ENCODE measurements at regions not wholly inside any gene's neighbourhood (a gene's known extent, or its start where the extent isn't known, plus 50 kb on each side); places are given as distances from the start of the nearest gene placed in this dataset.

DNA sequence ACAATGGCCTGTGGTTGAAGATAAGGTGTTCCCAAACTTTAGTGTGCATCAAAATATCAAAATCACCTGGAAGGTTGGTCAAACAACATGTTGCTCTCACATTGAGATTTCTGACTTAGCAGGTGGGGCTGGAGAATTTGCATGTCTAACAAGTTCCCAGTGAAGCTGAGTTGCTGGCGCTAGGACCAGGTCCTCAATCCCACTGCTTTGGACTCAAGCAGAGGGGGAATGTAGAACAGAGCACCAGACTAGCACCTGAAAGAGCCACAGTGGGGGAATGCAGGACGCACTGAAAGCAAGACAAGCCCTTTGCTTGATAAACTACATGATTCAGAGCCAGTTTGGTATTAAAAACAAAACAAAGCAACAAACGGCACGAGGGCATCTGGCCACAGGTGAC, 458.1 kb downstream of the MTRR start:
- H3K9me3 Mint-ChIP-seq: peaks cover 8% of the 10 kb centered on the region
- H3K36me3 Mint-ChIP-seq (ENCODE audit: insufficient read depth): no peaks in the 10 kb centered on the region
- no peaks in the 10 kb centered on the region for H3K27me3 Mint-ChIP-seq
- DNase-seq (ENCODE audit: low spot score in 2 of 2) (no peak), ATAC-seq (replicated peaks; ENCODE audit: extremely low read depth, poor library complexity, severe bottlenecking) (no peak)
- no peak overlapping the region for H3K27ac Mint-ChIP-seq (ENCODE audit: low read depth)
- no peaks in the 10 kb centered on the region for H3K4me1 Mint-ChIP-seq
- H3K4me3 Mint-ChIP-seq: no peak overlapping the region

DNA sequence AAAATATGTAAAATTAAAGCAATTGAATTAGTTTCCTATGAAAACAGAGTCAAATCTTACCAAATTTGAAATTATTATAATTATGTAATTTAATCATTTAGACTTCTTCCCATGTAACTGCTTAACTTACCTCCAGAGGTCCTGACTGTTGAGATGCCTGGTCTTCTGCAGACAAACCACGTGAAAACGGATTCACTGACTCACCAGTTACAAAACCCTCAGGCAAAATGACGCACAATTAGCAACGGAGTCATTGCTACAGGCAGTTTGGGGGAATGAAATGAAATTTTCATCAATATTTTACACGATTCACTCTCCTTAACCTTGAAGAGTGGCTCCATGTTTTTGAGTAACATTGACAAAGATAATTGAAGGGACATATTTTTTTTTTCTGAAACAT, 460.8 kb downstream of the MTRR start:
- no peaks in the 10 kb centered on the region for H3K36me3 Mint-ChIP-seq (ENCODE audit: insufficient read depth)
- DNase-seq (ENCODE audit: low spot score in 2 of 2) (no peak), ATAC-seq (replicated peaks; ENCODE audit: extremely low read depth, poor library complexity, severe bottlenecking) (no peak)
- no peaks in the 10 kb centered on the region for H3K4me1 Mint-ChIP-seq
- no peak overlapping the region for H3K4me3 Mint-ChIP-seq
- H3K27me3 Mint-ChIP-seq: no peaks in the 10 kb centered on the region
- no peak overlapping the region for H3K27ac Mint-ChIP-seq (ENCODE audit: low read depth)
- peaks cover 22% of the 10 kb centered on the region for H3K9me3 Mint-ChIP-seq

DNA sequence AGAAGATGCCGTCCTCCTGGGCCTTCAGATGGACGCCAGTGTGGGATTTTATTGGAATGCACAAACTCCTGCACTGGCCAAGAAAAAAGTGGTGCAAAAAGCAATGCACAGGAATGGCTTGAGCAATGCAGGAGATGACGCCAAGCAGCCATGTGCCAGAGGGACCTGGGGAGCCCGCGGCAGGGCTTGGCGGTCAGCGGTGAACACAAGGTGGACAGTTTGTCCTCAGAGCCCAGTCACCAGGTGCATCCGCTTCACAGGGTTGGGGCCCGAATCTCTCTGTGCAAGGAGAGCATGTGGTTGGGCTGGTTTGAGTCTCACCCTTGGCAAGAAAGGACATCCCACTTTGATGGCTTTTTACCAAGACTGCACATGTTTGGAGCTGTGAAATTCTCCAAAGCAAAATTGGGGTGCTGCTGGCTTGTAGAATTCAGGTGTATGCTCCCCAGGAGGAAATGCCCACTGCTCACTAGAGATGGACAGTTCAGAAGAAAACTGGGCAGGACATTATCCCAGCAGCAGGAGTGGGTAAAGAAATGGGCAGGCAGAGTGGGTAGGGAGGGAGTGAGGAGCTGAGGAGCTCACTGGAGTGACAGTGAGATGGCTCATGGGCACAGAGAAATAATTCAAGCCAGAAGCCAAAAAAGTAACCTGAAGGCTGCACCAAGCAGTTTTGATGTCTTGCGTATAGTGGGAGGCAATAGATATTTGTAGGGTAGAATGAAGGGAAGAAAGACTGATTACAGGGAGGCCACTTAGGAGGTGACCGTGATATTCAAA, 463.9 kb downstream of the MTRR start:
- Mint-ChIP-seq H3K9me3 (peaks cover 26% of the 10 kb centered on the region), H3K4me3 (no peak overlapping the region), H3K4me1 (no peaks in the 10 kb centered on the region), H3K27ac (ENCODE audit: low read depth) (no peak overlapping the region), H3K27me3 (no peaks in the 10 kb centered on the region), H3K36me3 (ENCODE audit: insufficient read depth) (no peaks in the 10 kb centered on the region)
- DNase-seq (ENCODE audit: low spot score in 2 of 2) (no peak), ATAC-seq (replicated peaks; ENCODE audit: extremely low read depth, poor library complexity, severe bottlenecking) (no peak)

DNA sequence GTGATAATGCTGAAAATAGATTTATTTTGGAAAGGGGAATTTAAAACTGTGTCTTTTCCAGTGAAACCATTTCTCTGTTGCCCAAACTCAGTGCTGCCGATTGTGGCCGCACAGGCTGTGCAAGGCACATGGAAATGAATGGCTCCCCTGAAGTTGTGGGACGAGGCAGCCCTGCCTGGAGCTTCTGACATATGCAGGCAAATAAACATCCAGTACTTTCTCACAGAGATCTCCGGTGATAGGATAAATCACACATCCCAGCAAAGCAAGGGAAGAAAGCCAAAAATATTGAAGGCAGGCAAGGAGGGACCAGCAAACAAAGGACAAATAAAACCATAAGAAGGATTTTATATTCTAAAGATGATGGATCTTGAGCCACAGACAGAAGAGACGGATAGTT, 464.5 kb downstream of the MTRR start:
- H3K4me1 Mint-ChIP-seq: no peaks in the 10 kb centered on the region
- no peak overlapping the region for H3K4me3 Mint-ChIP-seq
- peaks cover 24% of the 10 kb centered on the region for H3K9me3 Mint-ChIP-seq
- H3K27ac Mint-ChIP-seq (ENCODE audit: low read depth): no peak overlapping the region
- DNase-seq (ENCODE audit: low spot score in 2 of 2): no peak
- H3K36me3 Mint-ChIP-seq (ENCODE audit: insufficient read depth): no peaks in the 10 kb centered on the region
- no peaks in the 10 kb centered on the region for H3K27me3 Mint-ChIP-seq
- no peak for ATAC-seq (replicated peaks; ENCODE audit: extremely low read depth, poor library complexity, severe bottlenecking)

DNA sequence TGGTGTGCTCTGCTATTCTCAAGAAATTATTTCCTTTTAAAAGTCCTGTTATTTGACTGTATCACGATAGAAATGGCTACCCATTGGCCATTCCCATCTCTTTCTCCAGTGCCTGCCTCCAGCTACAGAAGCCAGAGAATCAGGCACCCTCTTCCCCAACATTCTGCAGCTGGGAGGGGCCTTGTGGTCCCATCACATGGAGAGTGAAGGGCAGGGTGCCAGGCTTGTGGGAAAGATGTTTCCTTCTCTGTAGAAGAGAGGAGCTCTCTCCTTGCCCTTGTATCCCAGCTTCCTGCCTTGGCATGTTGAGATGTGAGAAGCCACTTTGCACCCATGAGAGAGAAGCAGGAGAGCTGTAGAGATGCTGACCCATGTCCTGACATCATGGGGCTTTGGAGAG, 465.0 kb downstream of the MTRR start:
- H3K4me1 Mint-ChIP-seq: no peaks in the 10 kb centered on the region
- no peaks in the 10 kb centered on the region for H3K27me3 Mint-ChIP-seq
- no peak for DNase-seq (ENCODE audit: low spot score in 2 of 2)
- peaks cover 29% of the 10 kb centered on the region for H3K9me3 Mint-ChIP-seq
- no peak for ATAC-seq (replicated peaks; ENCODE audit: extremely low read depth, poor library complexity, severe bottlenecking)
- H3K27ac Mint-ChIP-seq (ENCODE audit: low read depth): no peak overlapping the region
- H3K4me3 Mint-ChIP-seq: no peak overlapping the region
- no peaks in the 10 kb centered on the region for H3K36me3 Mint-ChIP-seq (ENCODE audit: insufficient read depth)

DNA sequence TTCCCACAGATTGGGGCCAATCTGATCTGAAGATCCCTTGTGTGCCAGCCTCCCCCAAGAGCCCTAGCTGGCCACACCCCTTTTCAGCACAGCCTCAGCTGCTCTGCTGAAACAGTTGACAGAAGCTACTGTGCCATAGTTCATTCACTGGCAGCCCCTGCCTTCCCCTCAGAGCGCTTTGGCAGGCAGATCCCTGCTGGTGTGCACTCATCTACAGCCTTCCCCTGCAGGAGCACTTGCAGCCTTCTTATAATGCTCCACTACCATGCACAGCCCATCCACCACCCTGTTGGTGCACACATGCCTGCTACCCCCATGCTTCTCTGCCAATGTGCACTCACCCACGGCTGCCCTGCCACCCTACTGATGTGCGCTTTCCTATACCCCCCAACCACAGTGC, 471.3 kb downstream of the MTRR start:
- Mint-ChIP-seq H3K27me3 (no peaks in the 10 kb centered on the region), H3K4me3 (no peak overlapping the region), H3K27ac (ENCODE audit: low read depth) (no peak overlapping the region), H3K9me3 (peaks cover 44% of the 10 kb centered on the region), H3K4me1 (no peaks in the 10 kb centered on the region), H3K36me3 (ENCODE audit: insufficient read depth) (peaks cover 3% of the 10 kb centered on the region)
- DNase-seq (ENCODE audit: low spot score in 2 of 2) (no peak), ATAC-seq (replicated peaks; ENCODE audit: extremely low read depth, poor library complexity, severe bottlenecking) (no peak)

DNA sequence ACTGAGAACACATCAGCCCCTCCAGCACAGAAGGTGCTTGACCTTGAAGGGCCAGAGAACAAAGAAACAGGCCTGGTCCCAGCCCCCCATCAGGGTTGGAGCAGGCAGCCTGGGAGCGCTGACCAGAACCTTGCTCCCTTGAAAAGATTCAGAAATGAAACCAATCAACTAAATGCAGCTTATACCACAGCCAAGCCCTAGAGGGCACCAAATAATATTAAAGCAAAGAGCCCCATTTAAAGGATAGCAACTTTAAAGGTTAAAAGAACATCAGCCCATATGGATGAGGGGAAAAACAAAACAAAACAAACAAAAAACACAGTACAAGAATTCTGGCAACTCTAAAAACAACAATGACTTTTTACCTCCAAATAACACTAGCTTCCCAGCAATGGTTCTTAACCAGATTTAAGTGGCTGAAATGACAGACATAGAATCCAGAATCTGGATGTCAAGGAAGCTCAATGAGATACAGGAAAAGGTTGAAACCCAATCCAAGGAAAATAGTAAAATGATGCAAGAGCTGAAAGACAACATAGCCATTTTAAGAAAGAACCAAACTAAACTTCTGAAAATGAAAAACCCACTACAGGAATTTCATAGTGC, 471.9 kb downstream of the MTRR start:
- Mint-ChIP-seq H3K27me3 (no peaks in the 10 kb centered on the region), H3K4me3 (no peak overlapping the region), H3K9me3 (peaks cover 46% of the 10 kb centered on the region), H3K36me3 (ENCODE audit: insufficient read depth) (peaks cover 3% of the 10 kb centered on the region), H3K27ac (ENCODE audit: low read depth) (no peak overlapping the region), H3K4me1 (no peaks in the 10 kb centered on the region)
- DNase-seq (ENCODE audit: low spot score in 2 of 2): no peak
- ATAC-seq (replicated peaks; ENCODE audit: extremely low read depth, poor library complexity, severe bottlenecking): no peak

DNA sequence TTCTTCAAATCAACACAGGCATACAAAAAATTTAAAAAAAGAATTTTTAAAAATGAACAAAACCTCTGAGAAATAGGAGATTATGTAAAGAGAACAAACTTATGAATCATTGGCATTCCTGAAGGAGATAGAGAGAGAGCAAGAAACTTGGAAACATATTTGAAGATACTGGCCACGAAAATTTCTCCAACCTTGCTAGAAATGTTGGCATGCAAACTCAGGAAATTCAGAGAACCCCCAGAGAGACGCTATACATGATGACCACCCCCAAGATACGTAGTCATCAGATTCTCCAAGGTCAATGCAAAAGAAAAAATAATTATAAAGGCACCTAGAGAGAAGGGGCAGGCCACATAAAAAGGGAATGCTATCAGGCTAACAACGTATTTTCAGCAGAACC, 472.5 kb downstream of the MTRR start:
- Mint-ChIP-seq H3K4me1 (no peaks in the 10 kb centered on the region), H3K4me3 (no peak overlapping the region), H3K27me3 (no peaks in the 10 kb centered on the region), H3K9me3 (peaks cover 43% of the 10 kb centered on the region), H3K36me3 (ENCODE audit: insufficient read depth) (peaks cover 3% of the 10 kb centered on the region), H3K27ac (ENCODE audit: low read depth) (no peak overlapping the region)
- no peak for ATAC-seq (replicated peaks; ENCODE audit: extremely low read depth, poor library complexity, severe bottlenecking)
- DNase-seq (ENCODE audit: low spot score in 2 of 2): no peak

DNA sequence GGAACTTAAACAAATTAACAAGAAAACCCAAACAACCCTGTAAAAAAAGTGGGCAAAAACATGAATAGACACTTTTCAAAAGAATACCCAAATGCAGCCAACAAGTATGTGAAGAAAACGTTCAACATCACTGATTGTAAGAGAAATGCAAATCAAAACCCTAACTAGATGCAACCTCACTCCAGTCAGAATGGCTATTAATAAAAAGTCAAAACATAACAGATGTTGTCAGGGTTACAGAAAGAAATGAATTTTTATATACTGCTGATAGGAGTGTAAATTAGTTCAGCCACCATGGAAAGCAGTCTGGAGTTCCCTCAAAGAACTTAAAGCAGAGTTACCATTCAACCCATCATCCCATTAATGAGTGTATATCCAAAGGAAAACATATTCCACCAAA, 479.0 kb downstream of the MTRR start:
- H3K27me3 Mint-ChIP-seq: no peaks in the 10 kb centered on the region
- H3K4me1 Mint-ChIP-seq: no peaks in the 10 kb centered on the region
- no peak for ATAC-seq (replicated peaks; ENCODE audit: extremely low read depth, poor library complexity, severe bottlenecking)
- no peak overlapping the region for H3K4me3 Mint-ChIP-seq
- H3K36me3 Mint-ChIP-seq (ENCODE audit: insufficient read depth): peaks cover 2% of the 10 kb centered on the region
- H3K9me3 Mint-ChIP-seq: peaks cover 20% of the 10 kb centered on the region
- H3K27ac Mint-ChIP-seq (ENCODE audit: low read depth): no peak overlapping the region
- no peak for DNase-seq (ENCODE audit: low spot score in 2 of 2)

DNA sequence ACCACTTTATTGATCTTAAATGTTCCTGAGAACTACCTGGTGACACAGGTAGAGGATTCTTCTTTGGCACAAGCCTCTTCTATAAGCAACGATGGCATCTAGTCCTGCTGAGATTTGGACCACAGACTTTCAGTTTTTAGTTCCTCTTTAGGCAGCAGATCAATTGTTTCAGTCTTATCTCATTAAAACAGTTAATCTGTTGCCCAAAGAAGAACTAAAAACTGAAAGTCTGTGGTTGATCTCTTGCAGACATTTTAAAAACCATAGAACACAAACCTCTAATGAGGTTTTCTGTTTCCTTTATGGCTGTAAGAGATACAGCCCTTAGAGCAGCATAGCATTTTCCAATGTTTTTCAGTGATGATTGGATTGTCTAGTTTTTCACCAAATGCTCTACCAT, 480.9 kb downstream of the MTRR start:
- Mint-ChIP-seq H3K27me3 (no peaks in the 10 kb centered on the region), H3K9me3 (peaks cover 13% of the 10 kb centered on the region), H3K4me1 (no peaks in the 10 kb centered on the region), H3K27ac (ENCODE audit: low read depth) (no peak overlapping the region), H3K36me3 (ENCODE audit: insufficient read depth) (peaks cover 2% of the 10 kb centered on the region), H3K4me3 (no peak overlapping the region)
- DNase-seq (ENCODE audit: low spot score in 2 of 2): no peak
- no peak for ATAC-seq (replicated peaks; ENCODE audit: extremely low read depth, poor library complexity, severe bottlenecking)

DNA sequence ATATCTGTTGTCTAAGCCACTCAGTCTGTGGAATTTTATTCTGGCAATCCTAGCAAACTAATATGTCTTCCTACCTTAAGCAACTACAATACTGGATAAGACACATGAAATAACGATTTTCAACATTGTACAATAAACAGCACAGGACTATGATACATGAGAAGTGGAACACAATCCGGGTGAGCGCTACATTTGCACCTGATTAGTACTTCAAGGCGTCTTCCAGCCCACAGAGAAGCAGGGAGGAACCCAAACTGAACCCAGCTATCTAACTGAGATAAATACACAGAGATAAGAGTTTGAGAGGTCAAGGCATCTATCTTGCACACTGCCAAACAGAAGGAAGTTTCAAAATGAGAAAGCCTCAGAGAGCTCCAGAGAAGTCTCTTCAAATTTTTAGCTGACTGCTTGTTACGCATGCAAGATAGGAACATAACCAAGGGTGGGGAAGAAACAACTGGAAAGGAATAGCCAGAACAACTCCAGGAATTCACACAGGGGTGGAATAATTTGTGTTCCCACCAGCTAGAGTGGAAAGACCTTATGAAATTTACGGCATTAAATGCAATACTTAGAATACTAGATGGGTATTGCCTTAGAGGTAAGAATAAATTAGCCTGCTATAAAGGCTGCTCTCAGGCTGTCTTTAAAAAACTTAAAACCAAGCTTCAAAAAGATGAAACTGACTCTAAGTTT, 481.8 kb downstream of the MTRR start:
- ATAC-seq (replicated peaks; ENCODE audit: extremely low read depth, poor library complexity, severe bottlenecking): no peak
- no peak overlapping the region for H3K27ac Mint-ChIP-seq (ENCODE audit: low read depth)
- H3K9me3 Mint-ChIP-seq: peaks cover 5% of the 10 kb centered on the region
- no peaks in the 10 kb centered on the region for H3K27me3 Mint-ChIP-seq
- peaks cover 2% of the 10 kb centered on the region for H3K36me3 Mint-ChIP-seq (ENCODE audit: insufficient read depth)
- H3K4me3 Mint-ChIP-seq: no peak overlapping the region
- no peak for DNase-seq (ENCODE audit: low spot score in 2 of 2)
- no peaks in the 10 kb centered on the region for H3K4me1 Mint-ChIP-seq

DNA sequence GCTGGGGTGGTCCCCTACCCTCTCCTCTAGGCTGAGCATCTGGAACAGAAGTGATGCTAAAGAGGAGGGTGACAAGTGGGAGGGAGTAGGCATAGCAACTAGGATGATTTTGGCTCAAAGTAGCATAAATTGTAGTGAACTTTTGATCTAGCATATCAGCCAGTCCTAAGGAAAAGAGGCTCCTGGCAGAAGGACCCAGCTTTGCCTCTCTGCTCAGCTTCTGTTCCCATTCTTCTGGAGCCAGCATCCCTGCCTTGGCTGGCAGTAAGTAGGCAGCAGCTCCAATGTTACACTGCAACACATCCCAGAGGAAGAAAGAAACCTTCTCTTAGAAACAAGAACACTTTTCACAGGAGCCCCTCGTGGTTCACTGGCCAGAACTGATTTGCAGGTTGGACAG, 487.0 kb downstream of the MTRR start:
- ATAC-seq (replicated peaks; ENCODE audit: extremely low read depth, poor library complexity, severe bottlenecking) (no peak), DNase-seq (ENCODE audit: low spot score in 2 of 2) (no peak)
- H3K4me1 Mint-ChIP-seq: no peaks in the 10 kb centered on the region
- H3K9me3 Mint-ChIP-seq: peaks cover 5% of the 10 kb centered on the region
- no peak overlapping the region for H3K4me3 Mint-ChIP-seq
- no peaks in the 10 kb centered on the region for H3K27me3 Mint-ChIP-seq
- H3K27ac Mint-ChIP-seq (ENCODE audit: low read depth): no peak overlapping the region
- H3K36me3 Mint-ChIP-seq (ENCODE audit: insufficient read depth): no peaks in the 10 kb centered on the region

DNA sequence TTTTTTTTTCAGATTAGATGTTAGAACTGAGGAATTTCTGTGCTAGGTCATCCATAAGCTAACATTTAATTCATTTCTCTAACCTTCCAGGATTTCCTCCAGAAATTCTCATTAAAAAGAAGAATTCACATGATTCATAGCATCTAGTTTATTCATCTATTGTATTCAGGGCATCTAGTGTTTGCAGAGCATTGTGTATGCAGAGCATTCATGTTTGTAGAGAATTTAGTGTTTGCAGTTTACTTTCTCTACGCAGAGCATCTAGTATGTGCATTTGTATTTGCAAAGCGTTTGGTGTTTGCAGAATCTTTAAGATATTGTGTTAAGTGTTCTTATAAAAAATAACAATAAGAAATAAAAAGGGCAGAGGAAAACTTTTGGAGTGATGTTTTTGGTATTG, 491.1 kb downstream of the MTRR start:
- Mint-ChIP-seq H3K27me3 (no peaks in the 10 kb centered on the region), H3K4me1 (no peaks in the 10 kb centered on the region), H3K27ac (ENCODE audit: low read depth) (no peak overlapping the region), H3K9me3 (peaks cover 17% of the 10 kb centered on the region), H3K36me3 (ENCODE audit: insufficient read depth) (no peaks in the 10 kb centered on the region), H3K4me3 (no peak overlapping the region)
- DNase-seq (ENCODE audit: low spot score in 2 of 2): no peak
- ATAC-seq (replicated peaks; ENCODE audit: extremely low read depth, poor library complexity, severe bottlenecking): no peak
